ENCODE measurements at regions not wholly inside any gene's neighbourhood (a gene's known extent, or its start where the extent isn't known, plus 50 kb on each side); places are given as distances from the start of the nearest gene placed in this dataset.

DNA sequence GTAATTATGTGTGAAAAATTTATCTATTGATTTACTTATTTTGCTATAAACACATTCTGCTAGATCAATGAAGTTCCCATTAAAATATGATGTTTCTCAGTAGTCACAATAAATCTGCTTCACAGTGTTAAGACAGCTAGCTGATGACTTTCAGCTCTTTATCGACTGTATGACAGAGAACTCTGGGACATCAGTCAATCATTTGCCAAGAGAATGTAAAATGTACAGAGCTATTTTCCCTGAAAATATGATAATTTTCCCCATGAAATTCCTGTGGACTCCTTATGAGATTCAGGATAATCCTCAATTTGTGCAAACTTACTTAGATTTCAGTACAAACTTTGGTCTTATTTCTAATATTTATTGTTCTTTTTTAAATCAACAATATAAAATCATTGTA is 430.5 kb downstream of the SLITRK6 start:
- DNase-seq (ENCODE audit: extremely low spot score): no peak
- ChIA-PET CTCF (interaction anchor here (1.3 kb wide), 1 partner anchor 19 kb away, joined by 3 read pairs; no protein-coding TSS in a partner anchor), POLR2A (no interaction called here)
- TF ChIP-seq, protein P1, sequence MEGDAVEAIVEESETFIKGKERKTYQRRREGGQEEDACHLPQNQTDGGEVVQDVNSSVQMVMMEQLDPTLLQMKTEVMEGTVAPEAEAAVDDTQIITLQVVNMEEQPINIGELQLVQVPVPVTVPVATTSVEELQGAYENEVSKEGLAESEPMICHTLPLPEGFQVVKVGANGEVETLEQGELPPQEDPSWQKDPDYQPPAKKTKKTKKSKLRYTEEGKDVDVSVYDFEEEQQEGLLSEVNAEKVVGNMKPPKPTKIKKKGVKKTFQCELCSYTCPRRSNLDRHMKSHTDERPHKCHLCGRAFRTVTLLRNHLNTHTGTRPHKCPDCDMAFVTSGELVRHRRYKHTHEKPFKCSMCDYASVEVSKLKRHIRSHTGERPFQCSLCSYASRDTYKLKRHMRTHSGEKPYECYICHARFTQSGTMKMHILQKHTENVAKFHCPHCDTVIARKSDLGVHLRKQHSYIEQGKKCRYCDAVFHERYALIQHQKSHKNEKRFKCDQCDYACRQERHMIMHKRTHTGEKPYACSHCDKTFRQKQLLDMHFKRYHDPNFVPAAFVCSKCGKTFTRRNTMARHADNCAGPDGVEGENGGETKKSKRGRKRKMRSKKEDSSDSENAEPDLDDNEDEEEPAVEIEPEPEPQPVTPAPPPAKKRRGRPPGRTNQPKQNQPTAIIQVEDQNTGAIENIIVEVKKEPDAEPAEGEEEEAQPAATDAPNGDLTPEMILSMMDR (IDR thresholded peaks at IDR 0.05; ENCODE audit: control extremely low read depth, extremely low read depth, low read depth, missing control alignments): no peak

GRCh38 chr13:85367887-85368286 is 431.3 kb downstream of the SLITRK6 start:
- ChIA-PET POLR2A (no interaction called here), CTCF (interaction anchor here (1.3 kb wide), 1 partner anchor 19 kb away, joined by 3 read pairs; no protein-coding TSS in a partner anchor)
- TF ChIP-seq, protein P1 (IDR thresholded peaks at IDR 0.05; ENCODE audit: control extremely low read depth, extremely low read depth, low read depth, missing control alignments): no peak
- no peak for DNase-seq (ENCODE audit: extremely low spot score)

DNA sequence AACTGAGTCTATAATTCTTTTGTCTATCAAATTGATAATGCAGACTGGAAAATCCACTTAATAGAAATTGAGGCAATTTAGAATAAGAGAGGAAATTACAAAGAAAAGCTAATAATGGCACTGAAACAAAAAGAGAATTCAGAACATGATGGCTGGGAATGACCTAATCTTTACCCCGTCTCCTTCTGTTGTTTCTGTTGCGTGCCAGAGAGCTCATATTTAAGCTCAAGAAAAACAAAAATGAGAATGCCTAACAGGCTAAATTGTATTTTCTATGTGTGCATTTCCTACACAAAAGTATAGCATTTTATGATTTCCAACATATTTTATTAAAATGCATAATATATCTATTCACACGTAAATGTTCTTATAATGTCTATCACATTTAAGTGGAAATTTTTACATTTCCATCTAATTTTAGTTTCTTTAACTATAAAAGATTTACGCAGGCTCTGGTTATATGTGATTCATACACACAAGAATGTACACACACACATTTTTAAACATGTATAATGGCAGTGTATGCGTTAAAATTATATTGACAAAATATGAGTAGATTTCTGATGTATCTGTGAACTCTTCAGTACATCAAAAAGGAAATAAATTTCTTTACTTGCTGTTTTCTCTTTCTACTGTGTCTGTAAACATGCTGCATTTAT is 432.3 kb downstream of the SLITRK6 start:
- DNase-seq (ENCODE audit: extremely low spot score): no peak

GRCh38 chr13:85363504-85363903 is 435.7 kb downstream of the SLITRK6 start:
- TF ChIP-seq, protein P1 (IDR thresholded peaks at IDR 0.05; ENCODE audit: control extremely low read depth, extremely low read depth, low read depth, missing control alignments): no peak
- no peak for DNase-seq (ENCODE audit: extremely low spot score)
- POLR2A ChIA-PET: no interaction called here
- CTCF ChIA-PET: no interaction called here

More for the DNA sequence above, 432.3 kb downstream of the SLITRK6 start:
- TF ChIP-seq, protein P1 (IDR thresholded peaks at IDR 0.05; ENCODE audit: control extremely low read depth, extremely low read depth, low read depth, missing control alignments): no peak
- POLR2A ChIA-PET: no interaction called here
- CTCF ChIA-PET: no interaction called here

- ChIA-PET CTCF (no interaction called here), POLR2A (no interaction called here)
- no peak for DNase-seq (ENCODE audit: extremely low spot score)
- TF ChIP-seq, protein P1 (IDR thresholded peaks at IDR 0.05; ENCODE audit: control extremely low read depth, extremely low read depth, low read depth, missing control alignments): no peak
Measured at GRCh38 chr13:85362980-85363379, 436.2 kb downstream of the SLITRK6 start.

DNA sequence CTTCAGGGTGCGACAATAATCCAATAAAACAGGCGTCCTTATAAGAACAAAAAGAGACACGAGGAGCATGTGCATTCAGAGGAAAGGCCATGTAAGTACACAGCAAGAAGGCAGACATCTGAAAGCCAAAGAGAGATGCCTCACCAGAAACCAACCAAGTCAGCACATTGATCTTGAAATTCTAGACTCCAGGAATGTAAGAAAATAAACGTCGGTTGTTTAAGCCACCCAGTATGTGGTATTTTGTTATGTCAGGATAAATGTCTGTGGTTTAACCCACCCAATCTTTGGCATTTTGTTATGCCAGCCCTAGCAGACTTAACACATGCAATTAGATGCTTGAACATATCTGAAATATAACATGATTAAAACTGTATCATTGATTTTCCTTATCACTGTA is 452.0 kb downstream of the SLITRK6 start:
- ChIA-PET CTCF (no interaction called here), POLR2A (no interaction called here)
- TF ChIP-seq, protein P1 (IDR thresholded peaks at IDR 0.05; ENCODE audit: control extremely low read depth, extremely low read depth, low read depth, missing control alignments): no peak
- DNase-seq (ENCODE audit: extremely low spot score): no peak

All from GM10248 (cell line).